Spleen (tissue), 4 donors: ENCODE measurements at regions not wholly inside any gene's neighbourhood (a gene's known extent, or its start where the extent isn't known, plus 50 kb on each side); places are given as distances from the start of the nearest gene placed in this dataset.

ENCODE experiments used
- small RNA-seq, 4 donors: library from RNA; depleted of rRNA; stranded (forward); fragments of <200 nt; gene quantifications; one replicate each; pipeline ENCODE3, GENCODE V24; 2016

Small RNAs in the stretch of these regions (small RNA-seq; reads per million reads assigned to genes)
- gene RNU6-785P, result 0 reads per million in 4 donors
